HG03139 (cell line): ENCODE measurements at regions not wholly inside any gene's neighbourhood (a gene's known extent, or its start where the extent isn't known, plus 50 kb on each side); places are given as distances from the start of the nearest gene placed in this dataset.
"Not testable (repeated sequence)": the region's sequence is repeated elsewhere in the genome, so short reads cannot be mapped to it uniquely, and the experiment has no call there.

ENCODE experiments used
- ATAC-seq: cut with Tn5 transposase; IDR thresholded peaks from one replicate; pipeline ENCODE4 v1.9.1; 2021; ENCODE audit not compliant: unreplicated experiment

- ATAC-seq: no peak
Measured at GRCh38 chr4:129254126-129254525, 158.2 kb downstream of the C4orf33 start.

- ATAC-seq: no peak
Measured at GRCh38 chr4:129254526-129254925, 158.6 kb downstream of the C4orf33 start.

GRCh38 chr4:129261584-129261983 lies 165.6 kb downstream of the C4orf33 start:
- no peak for ATAC-seq

- peak; percentile 95 for ATAC-seq
Measured at GRCh38 chr4:129264008-129264657, 168.2 kb downstream of the C4orf33 start.

- ATAC-seq: no peak
Measured at GRCh38 chr4:129278868-129279267, 182.9 kb downstream of the C4orf33 start.

- no peak for ATAC-seq
Measured at GRCh38 chr4:129282293-129282692, 186.3 kb downstream of the C4orf33 start.

- not testable (repeated sequence) for ATAC-seq
Measured at GRCh38 chr4:129292194-129292593, 196.2 kb downstream of the C4orf33 start.

- ATAC-seq: no peak
Measured at GRCh38 chr4:129314781-129315180, 218.8 kb downstream of the C4orf33 start.

- no peak for ATAC-seq
Measured at GRCh38 chr4:129322920-129323319, 227.0 kb downstream of the C4orf33 start.

GRCh38 chr4:129323658-129324057 lies 227.7 kb downstream of the C4orf33 start:
- no peak for ATAC-seq

GRCh38 chr4:129326571-129327460 lies 230.9 kb downstream of the C4orf33 start:
- ATAC-seq: no peak

GRCh38 chr4:129327637-129328036 lies 231.7 kb downstream of the C4orf33 start:
- no peak for ATAC-seq

GRCh38 chr4:129328162-129328561 lies 232.2 kb downstream of the C4orf33 start:
- no peak for ATAC-seq

GRCh38 chr4:129334136-129334535 lies 238.2 kb downstream of the C4orf33 start:
- ATAC-seq: no peak

- ATAC-seq: no peak
Measured at GRCh38 chr4:129335276-129335675, 239.3 kb downstream of the C4orf33 start.

GRCh38 chr4:129335818-129336217 lies 239.9 kb downstream of the C4orf33 start:
- no peak for ATAC-seq

- no peak for ATAC-seq
Measured at GRCh38 chr4:129336457-129337227, 240.7 kb downstream of the C4orf33 start.

- no peak for ATAC-seq
Measured at GRCh38 chr4:129337228-129337620, 241.3 kb downstream of the C4orf33 start.

- ATAC-seq: no peak
Measured at GRCh38 chr4:129342819-129343408, 247.0 kb downstream of the C4orf33 start.

- no peak for ATAC-seq
Measured at GRCh38 chr4:129344058-129344457, 248.1 kb downstream of the C4orf33 start.

- no peak for ATAC-seq
Measured at GRCh38 chr4:129345609-129346008, 249.7 kb downstream of the C4orf33 start.
